SK-N-SH treated with all-trans-retinoic acid at 6 μM for 48 hours (cell line): ENCODE measurements at regions not wholly inside any gene's neighbourhood (a gene's known extent, or its start where the extent isn't known, plus 50 kb on each side); places are given as distances from the start of the nearest gene placed in this dataset.

ENCODE experiments used
- GLIS3 ChIP-seq: fragments of 250-450 bp; sonication (Bioruptor Pico); IDR thresholded peaks from 2 replicates; pipeline ENCODE4 v1.5.0; 2020; ENCODE audit warnings: mild to moderate bottlenecking, moderate library complexity
- PPARA ChIP-seq: fragments of 250-450 bp; sonication (Bioruptor Pico); IDR thresholded peaks from 2 replicates; pipeline ENCODE4 v1.5.0; 2020; ENCODE audit warnings: mild to moderate bottlenecking, borderline replicate concordance
- TOX ChIP-seq: fragments of 250-450 bp; sonication (Bioruptor Pico); IDR thresholded peaks from 2 replicates; pipeline ENCODE4 v1.8.0; 2021; ENCODE audit warnings: mild to moderate bottlenecking, moderate library complexity, borderline replicate concordance
- ZFP30 ChIP-seq: fragments of 450-650 bp; formaldehyde crosslinking; IDR thresholded peaks from 2 replicates; pipeline ENCODE4 v1.5.0; 2022; ENCODE audit warnings: mild to moderate bottlenecking, moderate library complexity
- ZNF70 ChIP-seq: fragments of 450-650 bp; formaldehyde crosslinking; IDR thresholded peaks from 2 replicates; pipeline ENCODE4 v1.5.0; 2020; ENCODE audit warnings: mild to moderate bottlenecking, moderate library complexity
- ZNF8 ChIP-seq: fragments of 450-650 bp; formaldehyde crosslinking; IDR thresholded peaks from 2 replicates; pipeline ENCODE4 v1.5.0; 2020; ENCODE audit warnings: mild to moderate bottlenecking, moderate library complexity
- TF ChIP-seq, protein P1 (sequence below): fragments of 250-450 bp; sonication (Bioruptor Pico); IDR thresholded peaks from 2 replicates; pipeline ENCODE4 v1.8.0; 2020; ENCODE audit warnings: mild to moderate bottlenecking, moderate library complexity, borderline replicate concordance
- TF ChIP-seq, protein P2 (sequence below): fragments of 250-450 bp; sonication (Bioruptor Pico); IDR thresholded peaks from 2 replicates; pipeline ENCODE4 v1.5.0; 2020; ENCODE audit warnings: mild to moderate bottlenecking, moderate library complexity

DNA sequence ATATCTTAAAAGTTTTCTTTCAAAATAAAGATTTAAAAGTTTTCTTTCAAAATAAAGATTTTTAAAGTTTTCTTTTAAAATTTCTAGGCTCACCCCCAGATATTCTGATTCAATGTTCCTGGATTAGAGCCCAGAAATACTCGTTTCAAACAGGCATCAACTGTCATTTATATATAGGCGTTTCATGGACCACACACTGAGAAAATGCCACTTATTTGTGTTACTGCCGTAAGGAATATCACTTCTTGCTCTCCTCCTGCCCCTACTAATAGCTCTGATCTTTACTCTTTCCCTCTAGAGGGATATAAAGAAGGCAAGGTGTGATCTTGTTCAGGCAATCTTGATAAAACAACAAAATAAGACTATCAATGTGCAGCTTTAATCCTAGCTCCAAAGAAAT is 1324.1 kb downstream of the CDH8 start:
- TF ChIP-seq ZNF8 (CRISPR knock-in tag) (no peak), ZNF70 (CRISPR knock-in tag) (no peak), ZFP30 (CRISPR knock-in tag) (no peak), PPARA (CRISPR knock-in tag) (no peak), GLIS3 (no peak), TOX (CRISPR knock-in tag) (no peak)
- TF ChIP-seq, protein P1, sequence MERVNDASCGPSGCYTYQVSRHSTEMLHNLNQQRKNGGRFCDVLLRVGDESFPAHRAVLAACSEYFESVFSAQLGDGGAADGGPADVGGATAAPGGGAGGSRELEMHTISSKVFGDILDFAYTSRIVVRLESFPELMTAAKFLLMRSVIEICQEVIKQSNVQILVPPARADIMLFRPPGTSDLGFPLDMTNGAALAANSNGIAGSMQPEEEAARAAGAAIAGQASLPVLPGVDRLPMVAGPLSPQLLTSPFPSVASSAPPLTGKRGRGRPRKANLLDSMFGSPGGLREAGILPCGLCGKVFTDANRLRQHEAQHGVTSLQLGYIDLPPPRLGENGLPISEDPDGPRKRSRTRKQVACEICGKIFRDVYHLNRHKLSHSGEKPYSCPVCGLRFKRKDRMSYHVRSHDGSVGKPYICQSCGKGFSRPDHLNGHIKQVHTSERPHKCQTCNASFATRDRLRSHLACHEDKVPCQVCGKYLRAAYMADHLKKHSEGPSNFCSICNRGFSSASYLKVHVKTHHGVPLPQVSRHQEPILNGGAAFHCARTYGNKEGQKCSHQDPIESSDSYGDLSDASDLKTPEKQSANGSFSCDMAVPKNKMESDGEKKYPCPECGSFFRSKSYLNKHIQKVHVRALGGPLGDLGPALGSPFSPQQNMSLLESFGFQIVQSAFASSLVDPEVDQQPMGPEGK (CRISPR knock-in tag) = no peak
- TF ChIP-seq, protein P2, sequence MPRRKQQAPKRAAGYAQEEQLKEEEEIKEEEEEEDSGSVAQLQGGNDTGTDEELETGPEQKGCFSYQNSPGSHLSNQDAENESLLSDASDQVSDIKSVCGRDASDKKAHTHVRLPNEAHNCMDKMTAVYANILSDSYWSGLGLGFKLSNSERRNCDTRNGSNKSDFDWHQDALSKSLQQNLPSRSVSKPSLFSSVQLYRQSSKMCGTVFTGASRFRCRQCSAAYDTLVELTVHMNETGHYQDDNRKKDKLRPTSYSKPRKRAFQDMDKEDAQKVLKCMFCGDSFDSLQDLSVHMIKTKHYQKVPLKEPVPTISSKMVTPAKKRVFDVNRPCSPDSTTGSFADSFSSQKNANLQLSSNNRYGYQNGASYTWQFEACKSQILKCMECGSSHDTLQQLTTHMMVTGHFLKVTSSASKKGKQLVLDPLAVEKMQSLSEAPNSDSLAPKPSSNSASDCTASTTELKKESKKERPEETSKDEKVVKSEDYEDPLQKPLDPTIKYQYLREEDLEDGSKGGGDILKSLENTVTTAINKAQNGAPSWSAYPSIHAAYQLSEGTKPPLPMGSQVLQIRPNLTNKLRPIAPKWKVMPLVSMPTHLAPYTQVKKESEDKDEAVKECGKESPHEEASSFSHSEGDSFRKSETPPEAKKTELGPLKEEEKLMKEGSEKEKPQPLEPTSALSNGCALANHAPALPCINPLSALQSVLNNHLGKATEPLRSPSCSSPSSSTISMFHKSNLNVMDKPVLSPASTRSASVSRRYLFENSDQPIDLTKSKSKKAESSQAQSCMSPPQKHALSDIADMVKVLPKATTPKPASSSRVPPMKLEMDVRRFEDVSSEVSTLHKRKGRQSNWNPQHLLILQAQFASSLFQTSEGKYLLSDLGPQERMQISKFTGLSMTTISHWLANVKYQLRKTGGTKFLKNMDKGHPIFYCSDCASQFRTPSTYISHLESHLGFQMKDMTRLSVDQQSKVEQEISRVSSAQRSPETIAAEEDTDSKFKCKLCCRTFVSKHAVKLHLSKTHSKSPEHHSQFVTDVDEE (CRISPR knock-in tag) = no peak
